Adipocyte (in vitro differentiated cells): ENCODE measurements at regions not wholly inside any gene's neighbourhood (a gene's known extent, or its start where the extent isn't known, plus 50 kb on each side); places are given as distances from the start of the nearest gene placed in this dataset.

Source experiments
- DNase-seq: peaks from one replicate; pipeline ENCODE4 v3.0.0-alpha.2; 2015; ENCODE audit warnings: low read depth
- H3K27me3 ChIP-seq: replicated peaks from 2 replicates; pipeline ENCODE4 v1.7.0; 2013; ENCODE audit warnings: mild to moderate bottlenecking, low read length, moderate library complexity; ENCODE audit not compliant: control insufficient read depth, insufficient read depth
- H3K36me3 ChIP-seq: 2 replicates; pipeline ENCODE4 v1.7.0; 2013; ENCODE audit warnings: low read length, mild to moderate bottlenecking, moderate library complexity; ENCODE audit not compliant: control insufficient read depth, insufficient read depth, severe bottlenecking
- H3K4me1 ChIP-seq: 2 replicates; pipeline ENCODE4 v1.7.0; 2013; ENCODE audit warnings: mild to moderate bottlenecking, low read length, moderate library complexity; ENCODE audit not compliant: control insufficient read depth, insufficient read depth
- H3K4me3 ChIP-seq: 2 replicates; pipeline ENCODE4 v1.7.0; 2013; ENCODE audit warnings: mild to moderate bottlenecking, low read length, moderate library complexity
- H3K9ac ChIP-seq: 2 replicates; pipeline ENCODE4 v1.7.0; 2013; ENCODE audit warnings: mild to moderate bottlenecking, low read length, moderate library complexity
- H3K9me3 ChIP-seq: 2 replicates; pipeline ENCODE4 v1.7.0; 2013; ENCODE audit warnings: mild to moderate bottlenecking, low read length, moderate library complexity; ENCODE audit not compliant: control insufficient read depth

DNA sequence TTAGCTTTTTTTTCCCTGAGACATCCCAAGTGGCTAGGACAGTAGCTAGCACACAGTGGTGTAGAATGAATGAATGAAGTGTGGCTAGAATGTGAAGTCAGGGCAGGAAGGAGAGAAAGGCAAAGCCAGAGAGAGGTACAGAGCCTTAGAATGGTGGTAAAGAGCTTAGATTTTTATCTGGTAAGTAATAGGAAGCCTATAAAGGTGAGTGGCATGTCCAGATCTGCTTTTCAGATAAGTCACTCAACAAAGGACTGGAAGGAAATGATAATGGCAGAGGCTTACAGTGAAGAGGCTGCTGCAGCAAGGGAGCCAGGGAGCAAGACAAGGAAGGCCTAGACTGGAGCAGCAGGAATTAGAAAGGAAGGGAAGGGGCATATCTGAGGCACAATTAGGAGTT lies 96.0 kb upstream of the PRDM1 start:
- no peak for DNase-seq
- H3K27me3 ChIP-seq, result peaks cover 8% of the 10 kb centered on the region

DNA sequence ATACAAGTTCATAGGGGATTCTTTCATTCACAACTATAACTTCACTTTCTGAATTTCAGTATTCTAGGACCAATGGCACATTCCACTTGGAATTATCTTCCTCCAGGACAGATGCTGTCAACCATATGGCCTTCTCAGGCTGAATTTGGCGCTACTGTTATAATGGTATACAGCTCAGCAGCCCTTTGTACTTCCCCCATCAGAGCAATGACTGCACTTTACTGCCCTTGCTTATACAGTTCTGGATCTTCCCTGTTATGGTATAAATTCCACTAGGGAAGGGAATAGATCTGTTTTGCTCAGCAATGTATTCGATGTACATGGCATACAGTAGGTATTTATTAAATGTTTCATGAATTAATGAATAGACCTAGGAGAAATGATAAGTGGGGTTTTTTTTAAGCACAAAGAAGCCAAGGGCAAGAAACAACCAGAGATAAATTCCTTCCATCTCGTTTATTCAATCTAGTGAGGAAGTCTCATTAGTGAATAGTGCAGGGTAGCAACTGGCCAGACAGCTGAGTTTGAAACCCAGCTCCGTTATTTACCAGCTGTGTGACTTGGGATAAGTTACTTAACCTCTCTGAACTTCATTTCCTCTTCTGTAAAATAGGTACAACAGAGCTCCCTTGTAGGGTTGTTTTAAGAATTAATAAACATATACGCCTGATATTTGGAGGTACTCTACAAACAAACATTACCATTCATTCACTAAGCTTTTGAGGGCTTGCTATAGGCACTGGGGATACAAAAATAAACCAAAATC lies 97.1 kb upstream of the PRDM1 start:
- Histone ChIP-seq H3K4me3 (no peak overlapping the region), H3K27me3 (peaks cover 8% of the 10 kb centered on the region), H3K9ac (no peak overlapping the region), H3K4me1 (peaks cover 30% of the 10 kb centered on the region), H3K9me3 (no peaks in the 10 kb centered on the region), H3K36me3 (no peaks in the 10 kb centered on the region)
- DNase-seq, result no peak

More for the DNA sequence above, 96.0 kb upstream of the PRDM1 start:
- Histone ChIP-seq H3K4me3 (no peak overlapping the region), H3K9me3 (no peaks in the 10 kb centered on the region), H3K4me1 (peaks cover 33% of the 10 kb centered on the region), H3K9ac (no peak overlapping the region), H3K36me3 (no peaks in the 10 kb centered on the region)

DNA sequence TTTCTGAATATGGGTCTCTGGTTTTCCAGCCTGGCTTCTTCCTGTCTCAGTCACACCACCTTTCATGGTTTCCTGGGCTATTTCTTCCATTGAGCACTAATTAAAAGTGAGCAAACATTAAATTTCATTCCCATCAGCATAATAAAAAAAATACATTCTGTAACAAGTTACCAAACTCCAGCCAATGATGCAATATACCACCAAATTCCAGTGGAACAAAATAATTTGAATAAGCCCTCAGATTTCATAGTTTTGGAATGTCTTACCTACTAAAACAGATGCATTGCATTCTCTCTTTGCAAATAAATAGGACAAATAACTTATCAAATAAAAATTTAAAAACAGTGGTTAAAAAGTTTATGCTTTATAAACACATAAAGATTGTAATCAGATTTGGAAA lies 97.8 kb upstream of the PRDM1 start:
- peaks cover 8% of the 10 kb centered on the region for H3K27me3 ChIP-seq
- H3K4me3 ChIP-seq, result no peak overlapping the region
- H3K4me1 ChIP-seq, result peaks cover 26% of the 10 kb centered on the region
- no peak overlapping the region for H3K9ac ChIP-seq
- no peaks in the 10 kb centered on the region for H3K9me3 ChIP-seq
- peak; percentile 73 for DNase-seq
- H3K36me3 ChIP-seq, result no peaks in the 10 kb centered on the region

DNA sequence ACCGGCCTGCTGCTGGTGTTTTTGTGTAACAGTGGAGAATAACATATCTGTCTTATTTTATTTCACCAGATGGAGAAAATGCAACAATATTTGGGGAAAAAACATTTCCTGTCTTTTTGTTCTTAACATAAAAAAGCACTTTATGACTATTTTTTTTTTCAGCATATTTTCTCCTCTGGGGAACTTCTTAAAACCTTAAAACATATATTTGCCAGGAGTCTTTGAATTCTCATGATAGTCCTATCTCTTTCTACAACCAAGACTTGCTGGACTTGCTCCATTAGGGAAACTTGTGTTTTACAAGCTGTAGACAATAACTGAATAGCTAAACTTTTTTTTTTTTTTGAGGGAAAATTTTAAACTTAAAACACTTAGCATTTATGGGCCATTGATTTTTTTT lies 98.6 kb upstream of the PRDM1 start:
- Histone ChIP-seq H3K4me3 (no peak overlapping the region), H3K9me3 (no peaks in the 10 kb centered on the region), H3K4me1 (peaks cover 23% of the 10 kb centered on the region), H3K36me3 (no peaks in the 10 kb centered on the region), H3K9ac (no peak overlapping the region), H3K27me3 (peaks cover 8% of the 10 kb centered on the region)
- DNase-seq, result no peak

DNA sequence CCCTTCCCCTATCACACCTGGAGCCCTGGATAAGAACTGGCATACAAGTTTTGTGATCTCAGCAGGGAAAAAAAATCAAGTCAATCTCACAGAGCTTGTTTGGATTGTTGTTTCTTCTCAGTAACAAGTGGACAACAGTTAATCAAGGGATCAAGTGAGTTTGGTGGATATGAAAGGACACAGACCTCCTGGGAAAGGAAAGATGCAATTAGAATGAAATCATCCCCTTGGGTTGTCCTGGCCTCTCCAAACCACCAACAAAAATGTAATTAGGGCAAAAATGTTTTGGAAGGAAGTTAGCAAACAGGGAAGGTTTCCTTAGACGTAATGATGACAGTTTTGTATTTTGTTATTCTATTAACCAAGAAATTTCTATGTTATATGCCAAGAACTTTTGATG lies 99.1 kb upstream of the PRDM1 start:
- Histone ChIP-seq H3K4me3 (no peak overlapping the region), H3K27me3 (peaks cover 10% of the 10 kb centered on the region), H3K9ac (no peak overlapping the region), H3K36me3 (no peaks in the 10 kb centered on the region), H3K4me1 (peaks cover 20% of the 10 kb centered on the region), H3K9me3 (no peaks in the 10 kb centered on the region)
- DNase-seq, result peak; percentile 62

DNA sequence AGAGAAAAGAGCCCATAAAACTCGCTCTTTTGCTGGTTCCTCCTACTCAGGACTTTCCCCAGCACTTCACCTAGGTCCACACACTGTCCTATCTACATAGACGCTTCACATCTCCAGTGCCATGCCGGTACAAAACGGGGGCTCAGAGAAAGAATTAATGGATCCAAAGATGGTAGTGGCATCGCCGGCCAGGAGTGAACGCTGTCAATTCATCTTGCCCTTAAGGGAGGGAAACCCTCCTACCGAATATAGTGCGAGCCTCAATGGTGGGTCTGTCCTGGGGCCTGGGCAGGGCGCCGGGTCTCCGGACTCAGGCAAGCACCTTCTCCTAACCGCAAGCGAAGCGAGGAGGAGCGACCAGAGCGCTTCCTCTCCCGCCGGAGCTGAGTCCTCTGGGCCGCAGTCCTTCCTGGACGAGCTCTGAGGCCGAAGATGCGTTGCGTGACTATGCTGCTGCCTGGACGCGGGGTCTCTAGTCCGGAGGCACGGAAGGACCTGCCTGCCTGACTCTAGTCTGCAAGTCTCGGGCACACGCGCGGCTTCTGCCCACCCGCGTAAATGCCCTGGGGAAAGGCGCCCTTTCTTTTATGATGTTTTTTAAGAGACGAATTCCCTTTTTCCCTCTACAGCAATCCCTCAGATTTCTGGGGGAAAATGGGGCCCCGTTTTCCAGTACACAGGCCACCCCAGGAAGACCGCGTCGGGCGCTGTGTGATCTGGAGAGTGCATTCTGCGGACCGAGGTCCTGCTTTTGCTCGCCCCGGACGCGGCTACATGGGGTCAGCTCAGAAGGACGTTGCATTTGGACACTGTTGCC lies 100.1 kb upstream of the PRDM1 start:
- H3K4me1 ChIP-seq, result peaks cover 19% of the 10 kb centered on the region
- peaks cover 19% of the 10 kb centered on the region for H3K27me3 ChIP-seq
- H3K4me3 ChIP-seq, result peak overlapping the region; percentile 42
- H3K9me3 ChIP-seq, result no peaks in the 10 kb centered on the region
- H3K36me3 ChIP-seq, result no peaks in the 10 kb centered on the region
- DNase-seq, result no peak
- H3K9ac ChIP-seq, result no peak overlapping the region

DNA sequence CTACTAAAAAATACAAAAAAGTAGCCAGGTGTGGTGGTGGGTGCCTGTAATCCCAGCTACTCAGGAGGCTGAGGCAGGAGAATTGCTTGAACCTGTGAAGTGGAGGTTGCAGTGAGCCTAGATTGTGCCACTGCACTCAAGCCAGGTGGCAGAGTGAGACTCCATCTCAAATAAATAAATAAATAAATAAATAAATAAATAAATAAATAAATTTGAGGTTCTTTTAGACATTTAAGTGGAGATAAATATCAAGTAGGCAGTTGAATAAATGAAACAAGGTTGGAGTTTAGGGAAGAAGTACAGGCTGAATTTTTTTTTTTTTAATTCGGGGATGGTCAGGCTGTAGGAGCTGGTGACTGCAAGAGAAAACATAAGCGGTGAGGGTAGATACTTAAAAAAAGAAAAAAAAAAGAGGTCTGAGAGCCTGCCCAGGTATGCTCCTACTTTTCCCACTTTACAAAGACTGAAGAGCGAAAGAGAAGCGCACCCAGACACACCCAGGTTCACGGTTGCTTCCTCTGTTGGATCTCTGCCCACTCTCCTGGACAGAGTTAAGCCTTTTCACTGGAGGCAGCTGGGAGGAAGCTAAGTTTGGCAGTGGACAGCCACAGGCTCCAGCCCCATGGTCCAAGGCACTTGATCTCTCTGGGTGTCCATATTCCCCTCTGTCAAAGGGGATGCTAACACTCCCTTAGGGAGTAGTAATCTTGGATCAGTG lies 100.9 kb upstream of the PRDM1 start:
- no peak overlapping the region for H3K4me3 ChIP-seq

DNA sequence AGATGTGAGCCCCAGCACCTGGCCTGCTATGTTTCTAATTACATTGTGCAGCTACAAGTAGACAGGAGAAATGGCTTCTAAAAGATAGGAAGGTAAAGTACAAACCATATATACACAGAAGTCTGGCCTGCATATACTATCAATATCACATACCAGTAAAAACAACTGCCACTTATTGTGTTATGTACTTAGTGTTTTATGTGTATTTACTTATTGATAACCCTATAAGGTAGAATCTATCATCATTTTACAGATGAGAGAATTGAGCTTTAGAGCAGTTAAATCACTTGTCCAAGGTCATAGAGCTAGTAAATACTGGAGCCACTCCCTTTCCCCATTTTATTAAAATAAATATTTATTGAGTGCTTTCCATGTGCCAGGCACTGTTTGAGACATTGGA lies 102.4 kb upstream of the PRDM1 start:
- no peaks in the 10 kb centered on the region for H3K36me3 ChIP-seq

More for the DNA sequence above, 100.9 kb upstream of the PRDM1 start:
- Histone ChIP-seq H3K9ac (no peak overlapping the region), H3K27me3 (peaks cover 20% of the 10 kb centered on the region), H3K36me3 (no peaks in the 10 kb centered on the region), H3K4me1 (peaks cover 20% of the 10 kb centered on the region), H3K9me3 (no peaks in the 10 kb centered on the region)
- no peak for DNase-seq

DNA sequence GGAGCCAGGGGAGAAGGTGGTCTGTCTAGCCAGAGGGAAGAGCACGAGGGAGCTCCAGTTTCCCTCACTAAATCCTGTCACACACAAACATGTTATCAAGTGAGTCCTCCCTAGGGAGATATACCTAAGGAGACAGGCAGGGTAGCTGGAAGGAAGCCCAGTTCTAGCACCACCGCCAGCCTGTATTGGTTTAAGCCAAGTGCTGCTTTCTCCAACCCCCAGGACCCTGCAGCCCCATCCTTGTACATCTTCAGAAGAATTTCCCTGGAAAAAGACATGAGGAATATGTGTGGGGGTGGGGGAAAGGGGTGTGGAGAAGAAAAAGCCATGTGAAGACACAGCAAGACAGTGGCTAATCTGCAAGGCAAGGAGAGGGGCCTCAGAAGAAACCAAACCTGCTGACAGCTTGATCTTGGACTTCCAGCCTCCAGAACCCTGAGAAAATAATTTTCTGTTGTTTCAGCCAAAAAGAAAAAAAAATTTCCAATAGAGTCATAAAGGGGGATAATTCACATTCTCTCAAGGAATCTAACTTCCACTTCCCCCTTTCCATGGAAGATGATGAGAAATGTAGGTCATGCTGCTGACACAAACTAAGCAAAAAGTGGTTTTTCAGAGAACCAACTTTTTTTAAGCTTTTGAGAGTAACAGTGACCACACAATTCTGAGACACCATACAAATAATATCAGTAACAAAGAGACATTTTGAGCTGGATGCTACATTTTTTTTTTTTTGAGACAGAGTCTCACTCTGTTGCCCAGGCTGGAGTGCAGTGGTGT lies 103.2 kb upstream of the PRDM1 start:
- Histone ChIP-seq H3K27me3 (peaks cover 20% of the 10 kb centered on the region), H3K4me3 (no peak overlapping the region), H3K9me3 (no peaks in the 10 kb centered on the region), H3K4me1 (peaks cover 11% of the 10 kb centered on the region), H3K36me3 (no peaks in the 10 kb centered on the region), H3K9ac (no peak overlapping the region)
- DNase-seq, result no peak

More for the DNA sequence above, 102.4 kb upstream of the PRDM1 start:
- Histone ChIP-seq H3K4me1 (peaks cover 19% of the 10 kb centered on the region), H3K4me3 (no peak overlapping the region), H3K27me3 (peaks cover 20% of the 10 kb centered on the region), H3K9ac (no peak overlapping the region), H3K9me3 (no peaks in the 10 kb centered on the region)
- DNase-seq, result no peak

DNA sequence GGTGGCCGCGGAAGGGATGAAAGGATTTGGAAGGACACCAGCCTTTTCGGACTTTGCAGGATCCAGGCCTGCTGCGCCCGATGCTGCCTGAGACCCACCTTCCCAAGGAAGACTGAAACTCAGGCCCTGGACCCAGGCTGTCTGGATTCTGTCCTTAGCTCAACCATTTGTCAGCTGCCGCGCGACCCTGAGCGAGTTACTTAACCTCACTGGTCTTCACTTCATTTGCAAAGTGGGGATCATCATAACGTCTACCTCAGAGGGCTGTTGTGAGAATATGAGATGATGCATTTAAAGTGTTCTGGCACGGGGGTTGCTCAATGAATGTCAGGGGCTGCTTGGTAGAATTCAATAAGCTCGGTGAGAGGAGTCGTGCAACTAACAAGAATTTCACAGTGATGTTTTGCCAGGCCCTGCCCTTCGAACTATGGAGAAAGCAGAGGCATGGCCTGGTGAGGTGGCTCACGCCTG lies 104.2 kb upstream of the PRDM1 start:
- H3K4me1 ChIP-seq, result peaks cover 5% of the 10 kb centered on the region
- no peak overlapping the region for H3K4me3 ChIP-seq
- H3K9me3 ChIP-seq, result no peaks in the 10 kb centered on the region
- H3K36me3 ChIP-seq, result no peaks in the 10 kb centered on the region
- DNase-seq, result no peak
- peaks cover 20% of the 10 kb centered on the region for H3K27me3 ChIP-seq
- no peak overlapping the region for H3K9ac ChIP-seq
